GM12865 (cell line): ENCODE measurements at regions not wholly inside any gene's neighbourhood (a gene's known extent, or its start where the extent isn't known, plus 50 kb on each side); places are given as distances from the start of the nearest gene placed in this dataset.
"Not testable (repeated sequence)": the region's sequence is repeated elsewhere in the genome, so short reads cannot be mapped to it uniquely, and the experiment has no call there.

Experiments used
- DNase-seq: peaks from one replicate; pipeline ENCODE4 v3.0.0; 2010; ENCODE audit warnings: low read depth
- H3K4me3 ChIP-seq: 2 replicates; pipeline ENCODE4 v1.5.1; 2011; ENCODE audit warnings: mild to moderate bottlenecking, low read depth, low read length, control low read depth
- CTCF ChIP-seq: IDR thresholded peaks from 2 replicates; pipeline ENCODE4 v1.5.1; 2011; ENCODE audit warnings: low read length, control low read depth, low read depth, inconsistent platforms; ENCODE audit not compliant: insufficient read depth; ENCODE audit errors: missing control alignments

GRCh38 chr1:232346844-232347243 is 283.1 kb downstream of the SIPA1L2 start:
- no peak for DNase-seq
- TF ChIP-seq CTCF = no peak

GRCh38 chr1:232344791-232345399 is 285.0 kb downstream of the SIPA1L2 start:
- no peak overlapping the region for H3K4me3 ChIP-seq
- no peak for DNase-seq
- no peak for TF ChIP-seq CTCF

More at GRCh38 chr1:232346844-232347243, 283.1 kb downstream of the SIPA1L2 start:
- H3K4me3 ChIP-seq = no peak overlapping the region

GRCh38 chr1:232344186-232344585 is 285.7 kb downstream of the SIPA1L2 start:
- DNase-seq, H3K4me3 ChIP-seq: not testable (repeated sequence)

GRCh38 chr1:232340446-232340845 is 289.5 kb downstream of the SIPA1L2 start:
- DNase-seq = no peak
- H3K4me3 ChIP-seq = no peak overlapping the region
- no peak for TF ChIP-seq CTCF

GRCh38 chr1:232339073-232339472 is 290.9 kb downstream of the SIPA1L2 start:
- TF ChIP-seq CTCF = no peak
- no peak for DNase-seq

GRCh38 chr1:232335741-232336293 is 294.1 kb downstream of the SIPA1L2 start:
- no peak for TF ChIP-seq CTCF
- DNase-seq = no peak
- no peak overlapping the region for H3K4me3 ChIP-seq

More at GRCh38 chr1:232339073-232339472, 290.9 kb downstream of the SIPA1L2 start:
- no peak overlapping the region for H3K4me3 ChIP-seq

- no peak for DNase-seq
- TF ChIP-seq CTCF = no peak
- H3K4me3 ChIP-seq = no peak overlapping the region
Observed at GRCh38 chr1:232335261-232335660, 294.7 kb downstream of the SIPA1L2 start.
